ENCODE measurements at regions not wholly inside any gene's neighbourhood (a gene's known extent, or its start where the extent isn't known, plus 50 kb on each side); places are given as distances from the start of the nearest gene placed in this dataset.

DNA sequence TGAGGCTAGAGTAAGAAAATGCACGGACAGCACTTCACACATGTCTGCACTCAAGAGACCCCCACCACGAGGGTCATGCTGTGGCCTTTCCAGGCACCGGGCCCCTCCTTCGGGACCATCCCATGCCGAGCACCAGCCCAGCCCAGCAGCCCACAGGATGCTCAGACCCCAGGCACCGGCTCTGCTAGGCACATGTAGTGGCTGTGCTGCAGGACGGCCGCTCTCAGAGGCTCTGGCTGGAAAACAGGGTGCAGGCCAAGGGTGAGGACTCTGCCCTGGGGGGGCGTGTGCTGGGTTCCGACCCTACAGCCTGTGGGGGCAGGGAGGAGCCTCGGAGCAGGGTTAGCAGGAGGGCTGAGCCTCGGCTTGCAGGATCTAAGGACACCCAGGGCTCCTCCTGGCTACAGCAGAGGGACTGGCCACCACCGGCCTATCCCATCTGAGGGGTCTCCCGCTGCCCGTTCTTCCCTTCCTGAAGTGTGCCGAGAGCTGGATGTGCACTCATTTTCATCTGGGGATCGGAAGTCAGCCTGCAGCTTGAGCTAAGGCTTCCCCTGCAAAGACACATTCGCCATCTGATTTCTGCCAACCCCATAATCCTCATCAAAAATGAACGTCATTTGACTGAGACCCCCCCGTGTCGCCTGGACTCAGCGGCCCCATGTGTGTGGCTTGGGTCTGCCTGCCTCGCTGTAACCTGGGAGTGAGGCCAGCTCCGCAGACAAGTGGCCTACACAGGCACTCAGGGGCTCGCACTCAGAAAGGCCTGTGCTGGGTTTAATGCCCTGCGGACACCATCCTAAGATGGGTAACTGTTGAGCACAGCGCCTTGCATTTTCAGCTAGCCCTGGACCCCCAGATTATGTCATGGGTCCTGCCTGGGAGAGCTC, 293.1 kb upstream of the FOXF1 start:
- intact Hi-C loops (cut with micrococcal nuclease): no loop called here
- H3K36me3 ChIP-seq (replicated peaks in 1 of 2; ENCODE audit: control insufficient read depth in 1 of 2, insufficient read depth in 2 of 2, low read length in 2 of 2): no peaks in the 10 kb centered on the region
- Mint-ChIP-seq H3K4me1 (peaks cover 12% of the 10 kb centered on the region), H3K27ac (no peak overlapping the region), H3K27me3 (ENCODE audit: low read depth in 3 of 3) (peaks cover 7 to 10% (median 8%) of the 10 kb centered on the region in 3 donors), H3K9me3 (peaks cover 0 to 4% (median 3%) of the 10 kb centered on the region in 7 donors), H3K4me3 (no peak overlapping the region), H3K36me3 (no peaks in the 10 kb centered on the region)
- no peak for DNase-seq
- no peaks in the 10 kb centered on the region for H4K20me1 ChIP-seq (ENCODE audit: insufficient read depth, low read length)
- H3K4me1 ChIP-seq (ENCODE audit: control insufficient read depth in 1 of 2, insufficient read depth in 2 of 2, low read length in 2 of 2): no peaks in the 10 kb centered on the region
- H2AFZ ChIP-seq (ENCODE audit: insufficient read depth, low read depth, low read length, poor library complexity, severe bottlenecking): no peak overlapping the region
- no peak overlapping the region for H3K4me2 ChIP-seq (replicated peaks; ENCODE audit: extremely low read depth, low read length, poor library complexity, severe bottlenecking)
- H3K27me3 ChIP-seq (ENCODE audit: control insufficient read depth in 2 of 2, insufficient read depth in 2 of 2, low read length in 2 of 2): peaks cover 0 to 5% of the 10 kb centered on the region in 2 donors
- no peak overlapping the region for H3K27ac ChIP-seq (ENCODE audit: low read depth in 1 of 2, low read length in 2 of 2)
- no peak for TF ChIP-seq CTCF (IDR thresholded peaks at IDR 0.05)
- H3K79me2 ChIP-seq (ENCODE audit: insufficient read depth, low read length): no peaks in the 10 kb centered on the region
- H3K4me3 ChIP-seq (replicated peaks in 1 of 3; ENCODE audit: low read depth in 2 of 3, low read length in 3 of 3): no peak overlapping the region
- 91% methylated on average over 27 of the region's 27 CpGs for WGBS (ENCODE audit: insufficient coverage)
- H3K9ac ChIP-seq (ENCODE audit: insufficient read depth, low read length, poor library complexity, severe bottlenecking): no peak overlapping the region
- H3K9me3 ChIP-seq (replicated peaks in 1 of 2; ENCODE audit: control insufficient read depth in 1 of 2, insufficient read depth in 1 of 2, low read length in 2 of 2): no peaks in the 10 kb centered on the region

DNA sequence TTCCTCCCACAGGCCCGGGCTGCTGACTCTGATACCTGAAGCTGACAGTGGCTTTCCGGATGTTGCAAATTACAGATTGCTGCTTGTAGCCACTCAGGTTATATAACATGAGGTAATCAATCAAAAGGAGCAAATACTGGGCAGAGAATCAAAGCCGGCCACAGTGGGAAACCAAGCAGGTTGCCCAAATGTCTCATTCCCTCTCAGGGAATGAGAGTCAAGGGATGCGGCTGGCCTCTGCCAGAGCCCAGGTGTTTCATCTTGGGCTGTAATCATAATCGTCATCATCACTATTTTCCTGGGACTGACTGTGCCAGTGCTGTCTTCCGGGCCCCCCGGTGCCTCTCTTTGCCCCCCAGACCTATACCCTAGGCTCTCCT, 292.4 kb upstream of the FOXF1 start:
- Histone ChIP-seq H3K36me3 (replicated peaks in 1 of 2; ENCODE audit: control insufficient read depth in 1 of 2, insufficient read depth in 2 of 2, low read length in 2 of 2) (no peaks in the 10 kb centered on the region), H4K20me1 (ENCODE audit: insufficient read depth, low read length) (no peaks in the 10 kb centered on the region), H3K4me2 (replicated peaks; ENCODE audit: extremely low read depth, low read length, poor library complexity, severe bottlenecking) (no peak overlapping the region), H2AFZ (ENCODE audit: insufficient read depth, low read depth, low read length, poor library complexity, severe bottlenecking) (no peak overlapping the region), H3K79me2 (ENCODE audit: insufficient read depth, low read length) (no peaks in the 10 kb centered on the region), H3K27me3 (ENCODE audit: control insufficient read depth in 2 of 2, insufficient read depth in 2 of 2, low read length in 2 of 2) (peaks cover 0 to 5% of the 10 kb centered on the region in 2 donors), H3K9me3 (replicated peaks in 1 of 2; ENCODE audit: control insufficient read depth in 1 of 2, insufficient read depth in 1 of 2, low read length in 2 of 2) (no peaks in the 10 kb centered on the region), H3K4me3 (replicated peaks in 1 of 3; ENCODE audit: low read depth in 2 of 3, low read length in 3 of 3) (no peak overlapping the region), H3K4me1 (ENCODE audit: control insufficient read depth in 1 of 2, insufficient read depth in 2 of 2, low read length in 2 of 2) (no peaks in the 10 kb centered on the region), H3K9ac (ENCODE audit: insufficient read depth, low read length, poor library complexity, severe bottlenecking) (no peak overlapping the region), H3K27ac (ENCODE audit: low read depth in 1 of 2, low read length in 2 of 2) (no peak overlapping the region)
- DNase-seq: no peak
- Mint-ChIP-seq H3K4me1 (peaks cover 7% of the 10 kb centered on the region), H3K36me3 (no peaks in the 10 kb centered on the region), H3K27ac (no peak overlapping the region), H3K9me3 (peaks cover 0 to under 1% (median 0%) of the 10 kb centered on the region in 7 donors), H3K4me3 (no peak overlapping the region), H3K27me3 (ENCODE audit: low read depth in 3 of 3) (peaks cover 6 to 12% (median 10%) of the 10 kb centered on the region in 3 donors)
- WGBS (ENCODE audit: insufficient coverage): 83% methylated on average over 5 of the region's 7 CpGs
- intact Hi-C loops (cut with micrococcal nuclease): no loop called here
- no peak for TF ChIP-seq CTCF (IDR thresholded peaks at IDR 0.05)
